Spleen (tissue), 11 donors: ENCODE measurements at regions not wholly inside any gene's neighbourhood (a gene's known extent, or its start where the extent isn't known, plus 50 kb on each side); places are given as distances from the start of the nearest gene placed in this dataset.

Experiments used
- DNase-seq: peaks from one replicate; pipeline ENCODE4 v3.0.0-alpha.2; 2020
- H3K27ac ChIP-seq, 8 donors: fragments of 200-600 bp; sonication (generic) in 7 of 8; 1 replicate in 4 of 8; 2 replicates in 4 of 8; pipeline versions ENCODE4 v1.5.0 to v1.8.0; 2016 to 2021; ENCODE audit warnings: inconsistent platforms in 4 of 8, mild to moderate bottlenecking in 4 of 8, moderate library complexity in 1 of 8
- H3K27me3 ChIP-seq, 7 donors: fragments of 200-600 bp; sonication (generic) in 6 of 7; replicated peaks in 1 of 7; 1 replicate in 4 of 7; 2 replicates in 3 of 7; pipeline versions ENCODE4 v1.5.0 to v1.8.0; 2016 to 2021; ENCODE audit warnings: inconsistent platforms in 3 of 7, mild to moderate bottlenecking in 1 of 7
- H3K36me3 ChIP-seq, 6 donors: fragments of 200-600 bp; sonication (generic) in 5 of 6; 1 replicate in 4 of 6; 2 replicates in 2 of 6; pipeline versions ENCODE4 v1.5.0 to v1.8.0; 2016 to 2021; ENCODE audit warnings: inconsistent platforms in 2 of 6
- H3K4me1 ChIP-seq, 6 donors: fragments of 200-600 bp; sonication (generic) in 5 of 6; 1 replicate in 3 of 6; 2 replicates in 3 of 6; pipeline versions ENCODE4 v1.5.0 to v1.8.0; 2016 to 2021; ENCODE audit warnings: inconsistent platforms in 3 of 6
- H3K4me3 ChIP-seq, 8 donors: fragments of 200-600 bp; sonication (generic) in 7 of 8; 1 replicate in 4 of 8; 2 replicates in 4 of 8; pipeline versions ENCODE4 v1.5.0 to v1.8.0; 2016 to 2021; ENCODE audit warnings: inconsistent platforms in 4 of 8, mild to moderate bottlenecking in 4 of 8, moderate library complexity in 2 of 8
- H3K9me3 ChIP-seq, 8 donors: fragments of 200-600 bp; sonication (generic) in 7 of 8; 1 replicate in 4 of 8; 2 replicates in 4 of 8; pipeline versions ENCODE4 v1.5.0 to v1.8.0; 2016 to 2021; ENCODE audit warnings: inconsistent platforms in 4 of 8
- POLR2A ChIP-seq, 3 donors: fragments of 450-650 bp; IDR thresholded peaks; one replicate each; pipeline ENCODE4 v1.5.1; 2017; ENCODE audit warnings: antibody characterized with exemption in 3 of 3, mild to moderate bottlenecking in 1 of 3
- POLR2AphosphoS5 ChIP-seq, 3 donors: sonication (generic); formaldehyde crosslinking; IDR thresholded peaks; one replicate each; pipeline ENCODE4 v1.5.1; 2017; ENCODE audit warnings: antibody characterized with exemption in 3 of 3
- WGBS, 5 donors: extraction: QIAGEN DNeasy Blood & Tissue Kit in 3 of 5; methylation state at CpG; one replicate each; pipeline versions ENCODE4 v1.1.5 to v1.1.7; 2013 to 2018; 5-methylcytosine and 5-hydroxymethylcytosine counted together
- intact Hi-C: fragments of 100-400 bp; cut with DNase I; formaldehyde crosslinking; loops from one replicate; pipeline ENCODE4 v1.15.0; 2023; ENCODE audit warnings: low total_unique reads
- TF ChIP-seq, protein P1 (sequence below), 11 experiments: fragments of 200-600 bp in 7 of 11; fragments of 450-650 bp in 4 of 11; sonication (generic) in 4 of 11; IDR thresholded peaks in 8 of 11; conservative IDR thresholded peaks in 3 of 11; 1 replicate in 7 of 11; 2 replicates in 4 of 11; pipeline versions ENCODE4 v1.4.0 to v1.8.0; 2016 to 2021; ENCODE audit warnings: antibody characterized with exemption in 11 of 11, inconsistent platforms in 4 of 11, mild to moderate bottlenecking in 1 of 11
- donor health status: healthy with polysubstance abuse.
- donor health status: DM: no; HTN: no; CAD: no; lungs with moderate emphysema.
- donor health status: DM: no; HTN: no; CAD: no.
- donor health status: Bipolar disorder and iron deficiency.
- donor health status: healthy.
- donor health status: DM: no; HTN: no; CAD: no.
- donor health status: DM: yes; HTN: yes; CAD: no.

DNA sequence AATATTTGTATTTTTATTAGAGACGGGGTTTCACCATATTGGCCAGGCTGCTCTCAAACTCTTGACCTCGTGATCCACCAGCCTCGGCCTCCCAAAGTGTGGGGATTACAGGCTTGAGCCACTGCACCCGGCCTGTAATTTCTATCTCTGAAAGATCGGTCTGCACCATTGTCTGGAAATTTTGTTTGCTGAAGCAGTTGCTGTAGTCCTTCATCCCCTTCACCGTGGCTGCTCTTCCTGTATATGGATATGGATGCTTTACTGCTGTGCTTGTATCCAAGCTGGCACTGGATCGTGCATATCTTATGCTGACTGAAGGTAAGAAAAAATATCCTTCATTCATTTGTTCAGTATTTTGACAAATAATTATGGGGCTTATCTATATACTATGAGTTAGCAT lies 338.4 kb upstream of the GNPDA2 start:
- no peak overlapping the region for H3K4me3 ChIP-seq
- 78 to 88% (median 80%) methylated on average over 7 of the region's 7 CpGs for whole genome bisulfite sequencing, 5 donors
- intact Hi-C loops, result no loop called here
- H3K9me3 ChIP-seq, result peaks cover 0 to 34% (median 21%) of the 10 kb centered on the region in 8 donors
- H3K27me3 ChIP-seq, result no peaks in the 10 kb centered on the region
- H3K27ac ChIP-seq, result no peak overlapping the region
- H3K36me3 ChIP-seq, result no peaks in the 10 kb centered on the region
- no peak for DNase-seq
- TF ChIP-seq POLR2AphosphoS5 (IDR thresholded peaks at IDR 0.05) (no peak), POLR2A (IDR thresholded peaks at IDR 0.05) (no peak)
- TF ChIP-seq, protein P1, sequence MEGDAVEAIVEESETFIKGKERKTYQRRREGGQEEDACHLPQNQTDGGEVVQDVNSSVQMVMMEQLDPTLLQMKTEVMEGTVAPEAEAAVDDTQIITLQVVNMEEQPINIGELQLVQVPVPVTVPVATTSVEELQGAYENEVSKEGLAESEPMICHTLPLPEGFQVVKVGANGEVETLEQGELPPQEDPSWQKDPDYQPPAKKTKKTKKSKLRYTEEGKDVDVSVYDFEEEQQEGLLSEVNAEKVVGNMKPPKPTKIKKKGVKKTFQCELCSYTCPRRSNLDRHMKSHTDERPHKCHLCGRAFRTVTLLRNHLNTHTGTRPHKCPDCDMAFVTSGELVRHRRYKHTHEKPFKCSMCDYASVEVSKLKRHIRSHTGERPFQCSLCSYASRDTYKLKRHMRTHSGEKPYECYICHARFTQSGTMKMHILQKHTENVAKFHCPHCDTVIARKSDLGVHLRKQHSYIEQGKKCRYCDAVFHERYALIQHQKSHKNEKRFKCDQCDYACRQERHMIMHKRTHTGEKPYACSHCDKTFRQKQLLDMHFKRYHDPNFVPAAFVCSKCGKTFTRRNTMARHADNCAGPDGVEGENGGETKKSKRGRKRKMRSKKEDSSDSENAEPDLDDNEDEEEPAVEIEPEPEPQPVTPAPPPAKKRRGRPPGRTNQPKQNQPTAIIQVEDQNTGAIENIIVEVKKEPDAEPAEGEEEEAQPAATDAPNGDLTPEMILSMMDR (IDR thresholded peaks at IDR 0.05 in 8 of 11, conservative IDR thresholded peaks at IDR 0.05 in 3 of 11), result no peak
- H3K4me1 ChIP-seq, result peaks cover 0 to 4% (median 0%) of the 10 kb centered on the region in 6 donors

- whole genome bisulfite sequencing, 5 donors, result 13 to 27% (median 25%) methylated on average over 1 of the region's 1 CpG
- no peak overlapping the region for H3K27ac ChIP-seq
- TF ChIP-seq POLR2A (IDR thresholded peaks at IDR 0.05) (no peak), POLR2AphosphoS5 (IDR thresholded peaks at IDR 0.05) (no peak)
- TF ChIP-seq, protein P1 (IDR thresholded peaks at IDR 0.05 in 8 of 11, conservative IDR thresholded peaks at IDR 0.05 in 3 of 11), result no peak
- peaks cover 0 to 26% (median 18%) of the 10 kb centered on the region in 8 donors for H3K9me3 ChIP-seq
- DNase-seq, result no peak
- H3K4me3 ChIP-seq, result no peak overlapping the region
- no peaks in the 10 kb centered on the region for H3K27me3 ChIP-seq
- no peaks in the 10 kb centered on the region for H3K36me3 ChIP-seq
- H3K4me1 ChIP-seq, result peaks cover 0 to 4% (median 0%) of the 10 kb centered on the region in 6 donors
- intact Hi-C loops, result no loop called here
Measured at GRCh38 chr4:45063696-45064095, 337.3 kb upstream of the GNPDA2 start.

DNA sequence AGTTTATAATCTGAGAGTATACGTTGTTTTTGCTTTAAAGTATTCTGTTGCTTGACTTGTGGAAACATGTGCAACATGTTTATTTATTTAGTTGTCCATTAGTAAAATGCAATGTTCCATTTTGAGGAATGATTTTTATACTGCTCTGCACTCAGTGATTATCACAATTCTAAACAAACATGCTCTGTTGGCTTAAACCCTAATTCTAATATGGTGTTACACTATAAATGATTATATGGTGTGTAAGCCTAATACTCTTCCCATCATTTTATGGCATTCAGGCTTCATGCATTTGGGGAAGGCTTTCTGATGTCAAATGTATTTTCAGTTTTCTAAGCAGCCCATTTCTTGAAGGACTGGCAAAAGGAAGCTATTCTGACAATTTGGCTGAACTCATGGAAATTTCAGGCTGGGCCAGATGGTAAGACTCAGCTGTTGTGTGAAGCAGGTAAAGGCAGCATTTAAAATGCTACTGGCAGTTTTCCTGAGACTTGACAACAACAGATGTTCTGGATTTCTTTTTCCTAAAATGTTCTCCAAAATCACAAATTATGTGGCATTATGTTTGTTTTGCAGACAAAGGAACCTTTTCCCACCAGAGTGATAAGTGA lies 336.7 kb upstream of the GNPDA2 start:
- no peak for DNase-seq
- 73 to 87% (median 79%) methylated on average over 1 of the region's 1 CpG for WGBS, 5 donors
- Histone ChIP-seq H3K4me3 (no peak overlapping the region), H3K27ac (no peak overlapping the region), H3K4me1 (peaks cover 0 to 4% (median 0%) of the 10 kb centered on the region in 6 donors), H3K27me3 (no peaks in the 10 kb centered on the region), H3K36me3 (no peaks in the 10 kb centered on the region), H3K9me3 (peaks cover 0 to 25% (median 18%) of the 10 kb centered on the region in 8 donors)
- TF ChIP-seq POLR2AphosphoS5 (IDR thresholded peaks at IDR 0.05) (no peak), POLR2A (IDR thresholded peaks at IDR 0.05) (no peak)
- TF ChIP-seq, protein P1 (IDR thresholded peaks at IDR 0.05 in 8 of 11, conservative IDR thresholded peaks at IDR 0.05 in 3 of 11), result no peak
- intact Hi-C loops, result no loop called here

DNA sequence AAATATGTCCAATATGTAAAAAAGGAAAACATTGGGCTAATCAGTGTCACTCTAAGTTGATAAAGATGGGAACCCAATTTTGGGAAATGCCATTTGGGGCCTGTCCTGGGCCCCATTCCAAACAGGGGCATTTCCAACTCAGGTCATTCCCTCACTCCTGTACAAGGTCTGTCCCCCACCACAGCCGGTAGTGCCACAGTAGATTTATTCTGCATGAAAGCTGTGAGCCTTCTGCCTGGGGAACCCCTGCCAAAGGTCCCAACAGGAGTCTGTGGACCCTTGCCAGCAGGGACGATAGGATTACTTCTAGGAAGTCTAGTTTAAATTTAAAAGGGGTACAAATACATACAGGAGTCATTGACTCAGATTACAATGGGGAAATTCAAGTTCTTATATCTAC lies 317.6 kb upstream of the GNPDA2 start:
- Histone ChIP-seq H3K36me3 (no peaks in the 10 kb centered on the region), H3K9me3 (peaks cover 0 to 37% (median 25%) of the 10 kb centered on the region in 8 donors), H3K4me3 (no peak overlapping the region), H3K27ac (no peak overlapping the region), H3K4me1 (no peaks in the 10 kb centered on the region), H3K27me3 (no peaks in the 10 kb centered on the region)
- TF ChIP-seq POLR2A (IDR thresholded peaks at IDR 0.05) (no peak), POLR2AphosphoS5 (IDR thresholded peaks at IDR 0.05) (no peak)
- 26 to 73% (median 69%) methylated on average over 2 of the region's 2 CpGs for WGBS, 5 donors
- intact Hi-C loops, result no loop called here
- no peak for DNase-seq
